OCI-LY3 (cell line): ENCODE measurements at regions not wholly inside any gene's neighbourhood (a gene's known extent, or its start where the extent isn't known, plus 50 kb on each side); places are given as distances from the start of the nearest gene placed in this dataset.
A peak's percentile ranks its signal among the peaks of the same experiment; 100 is the strongest.
"Not testable (repeated sequence)": the region's sequence is repeated elsewhere in the genome, so short reads cannot be mapped to it uniquely, and the experiment has no call there.

Experiments
- H2AFZ ChIP-seq: fragments of 200-600, 300-600 bp; shearing (Covaris generic); 2 replicates; pipeline ENCODE4 v1.6.0; 2014; ENCODE audit warnings: antibody characterized with exemption, low read depth, low read length
- H3K27ac ChIP-seq: fragments of 200-600, 300-600 bp; sonication (generic); 2 replicates; pipeline ENCODE4 v1.5.1; 2014; ENCODE audit warnings: mild to moderate bottlenecking, low read length, moderate library complexity, mixed read lengths
- H3K27me3 ChIP-seq: fragments of 200-600, 300-600 bp; sonication (generic); 2 replicates; pipeline ENCODE4 v1.6.1; 2014; ENCODE audit warnings: low read depth, low read length, mixed read lengths
- H3K36me3 ChIP-seq: fragments of 200-600, 300-600 bp; sonication (generic); replicated peaks from 2 replicates; pipeline ENCODE3; 2014; ENCODE audit warnings: low read depth, low read length, mixed read lengths
- H3K4me1 ChIP-seq: fragments of 300-600, 200-600 bp; sonication (generic); 2 replicates; pipeline ENCODE4 v1.6.1; 2014; ENCODE audit warnings: low read length, mixed read lengths
- H3K4me2 ChIP-seq: fragments of 200-600, 300-600 bp; sonication (generic); 2 replicates; pipeline ENCODE4 v1.6.1; 2014; ENCODE audit warnings: low read length, mixed read lengths
- H3K4me3 ChIP-seq: fragments of 300-600, 200-600 bp; sonication (generic); 2 replicates; pipeline ENCODE4 v1.5.1; 2014; ENCODE audit warnings: antibody characterized with exemption, mild to moderate bottlenecking, low read length, moderate library complexity
- H3K79me2 ChIP-seq: fragments of 300-600, 200-600 bp; shearing (Covaris generic); 2 replicates; pipeline ENCODE4 v1.6.1; 2014; ENCODE audit warnings: mild to moderate bottlenecking, low read length, mixed read lengths
- H3K9ac ChIP-seq: fragments of 300-600, 200-600 bp; shearing (Covaris generic); 2 replicates; pipeline ENCODE4 v1.6.0; 2014; ENCODE audit warnings: mild to moderate bottlenecking, low read length, moderate library complexity
- H3K9me3 ChIP-seq: fragments of 200-600, 300-600 bp; shearing (Covaris generic); 2 replicates; pipeline ENCODE4 v1.6.1; 2014; ENCODE audit warnings: low read length, mixed read lengths; ENCODE audit not compliant: insufficient read depth
- H4K20me1 ChIP-seq: fragments of 200-600, 300-600 bp; sonication (generic); 2 replicates; pipeline ENCODE4 v1.6.1; 2016; ENCODE audit warnings: low read length, mixed read lengths; ENCODE audit not compliant: insufficient read depth
- EZH2phosphoT487 ChIP-seq: fragments of 200-600 bp; shearing (Covaris generic); IDR thresholded peaks from 2 replicates; pipeline ENCODE4 v1.6.1; 2018; ENCODE audit warnings: antibody characterized with exemption, mixed run types, low read depth
- TF ChIP-seq, protein P1 (sequence below): fragments of 200-600, 300-600 bp; sonication (generic); IDR thresholded peaks from 2 replicates; pipeline ENCODE4 v1.5.1; 2014; ENCODE audit warnings: antibody characterized with exemption, low read length, low read depth

DNA sequence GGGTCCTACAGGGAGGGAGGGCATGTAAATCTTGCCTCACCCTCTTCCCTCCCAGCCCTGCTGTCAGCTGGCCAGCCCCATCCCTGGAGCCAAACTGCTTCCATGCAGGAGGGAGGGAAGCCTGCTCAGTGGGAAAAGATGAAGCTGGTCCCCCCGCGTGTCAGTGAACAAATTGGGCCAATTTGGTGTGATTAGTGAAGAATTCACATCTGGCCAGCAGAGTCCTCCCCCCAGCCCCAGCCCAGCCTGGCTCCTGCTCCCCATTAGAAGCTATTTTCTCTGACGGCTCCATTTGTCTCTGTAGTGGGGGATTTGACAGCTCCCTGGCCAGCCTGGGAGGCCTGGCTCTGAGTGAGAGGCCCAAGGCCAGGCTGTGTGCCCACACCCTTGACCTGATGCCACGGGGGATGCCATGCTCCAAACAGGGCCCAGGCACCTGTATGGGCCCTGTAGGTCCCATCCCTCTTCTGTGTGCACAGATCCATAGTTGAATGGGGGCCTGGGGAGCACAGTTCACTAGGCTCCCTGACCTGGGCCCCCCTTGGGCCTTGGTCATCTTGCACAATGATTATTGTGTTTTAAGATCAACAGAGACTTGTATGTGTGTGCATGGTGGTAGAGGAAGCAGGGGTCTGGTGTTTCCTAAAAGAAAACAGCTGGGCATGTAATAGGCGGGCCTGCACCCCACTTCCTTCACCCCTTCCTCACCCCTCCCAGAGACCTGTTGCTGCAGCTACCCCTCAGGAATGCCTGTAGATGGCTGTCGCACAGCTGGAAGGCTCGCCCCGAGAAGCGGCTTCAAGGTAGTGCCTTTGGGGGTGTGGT, 50.7 kb upstream of the TAC4 start:
- no peaks in the 10 kb centered on the region for H3K9me3 ChIP-seq
- TF ChIP-seq, protein P1, sequence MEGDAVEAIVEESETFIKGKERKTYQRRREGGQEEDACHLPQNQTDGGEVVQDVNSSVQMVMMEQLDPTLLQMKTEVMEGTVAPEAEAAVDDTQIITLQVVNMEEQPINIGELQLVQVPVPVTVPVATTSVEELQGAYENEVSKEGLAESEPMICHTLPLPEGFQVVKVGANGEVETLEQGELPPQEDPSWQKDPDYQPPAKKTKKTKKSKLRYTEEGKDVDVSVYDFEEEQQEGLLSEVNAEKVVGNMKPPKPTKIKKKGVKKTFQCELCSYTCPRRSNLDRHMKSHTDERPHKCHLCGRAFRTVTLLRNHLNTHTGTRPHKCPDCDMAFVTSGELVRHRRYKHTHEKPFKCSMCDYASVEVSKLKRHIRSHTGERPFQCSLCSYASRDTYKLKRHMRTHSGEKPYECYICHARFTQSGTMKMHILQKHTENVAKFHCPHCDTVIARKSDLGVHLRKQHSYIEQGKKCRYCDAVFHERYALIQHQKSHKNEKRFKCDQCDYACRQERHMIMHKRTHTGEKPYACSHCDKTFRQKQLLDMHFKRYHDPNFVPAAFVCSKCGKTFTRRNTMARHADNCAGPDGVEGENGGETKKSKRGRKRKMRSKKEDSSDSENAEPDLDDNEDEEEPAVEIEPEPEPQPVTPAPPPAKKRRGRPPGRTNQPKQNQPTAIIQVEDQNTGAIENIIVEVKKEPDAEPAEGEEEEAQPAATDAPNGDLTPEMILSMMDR: no peak
- no peak for TF ChIP-seq EZH2phosphoT487
- H3K9ac ChIP-seq: no peak overlapping the region
- no peaks in the 10 kb centered on the region for H4K20me1 ChIP-seq
- no peak overlapping the region for H3K4me3 ChIP-seq
- H3K4me1 ChIP-seq: no peaks in the 10 kb centered on the region
- peaks cover 24% of the 10 kb centered on the region for H3K27me3 ChIP-seq
- H3K79me2 ChIP-seq: no peaks in the 10 kb centered on the region
- no peaks in the 10 kb centered on the region for H3K36me3 ChIP-seq
- no peak overlapping the region for H3K27ac ChIP-seq
- no peak overlapping the region for H3K4me2 ChIP-seq
- H2AFZ ChIP-seq: no peak overlapping the region

DNA sequence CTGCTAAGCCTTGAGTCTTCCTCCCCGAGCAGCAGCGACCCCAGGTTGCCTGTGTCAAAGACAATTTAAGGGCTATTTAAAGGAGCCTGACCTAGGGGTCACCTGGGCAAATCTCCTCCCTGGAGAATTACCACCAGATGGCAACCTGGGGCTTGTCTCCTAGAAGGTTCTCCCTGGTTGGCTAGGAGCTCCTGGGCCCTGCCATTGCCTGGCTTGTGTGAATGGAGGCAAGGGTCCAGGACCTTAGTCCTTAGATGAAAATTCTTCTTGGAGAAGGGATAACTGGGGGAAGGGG, 51.3 kb upstream of the TAC4 start:
- no peak overlapping the region for H3K4me2 ChIP-seq
- no peaks in the 10 kb centered on the region for H3K4me1 ChIP-seq
- no peaks in the 10 kb centered on the region for H4K20me1 ChIP-seq
- H3K27me3 ChIP-seq: peaks cover 24% of the 10 kb centered on the region
- H3K27ac ChIP-seq: no peak overlapping the region
- no peak overlapping the region for H2AFZ ChIP-seq
- H3K4me3 ChIP-seq: no peak overlapping the region
- no peaks in the 10 kb centered on the region for H3K36me3 ChIP-seq
- H3K9me3 ChIP-seq: no peaks in the 10 kb centered on the region
- TF ChIP-seq, protein P1: peak; percentile 26
- no peak for TF ChIP-seq EZH2phosphoT487
- H3K79me2 ChIP-seq: no peaks in the 10 kb centered on the region
- no peak overlapping the region for H3K9ac ChIP-seq

DNA sequence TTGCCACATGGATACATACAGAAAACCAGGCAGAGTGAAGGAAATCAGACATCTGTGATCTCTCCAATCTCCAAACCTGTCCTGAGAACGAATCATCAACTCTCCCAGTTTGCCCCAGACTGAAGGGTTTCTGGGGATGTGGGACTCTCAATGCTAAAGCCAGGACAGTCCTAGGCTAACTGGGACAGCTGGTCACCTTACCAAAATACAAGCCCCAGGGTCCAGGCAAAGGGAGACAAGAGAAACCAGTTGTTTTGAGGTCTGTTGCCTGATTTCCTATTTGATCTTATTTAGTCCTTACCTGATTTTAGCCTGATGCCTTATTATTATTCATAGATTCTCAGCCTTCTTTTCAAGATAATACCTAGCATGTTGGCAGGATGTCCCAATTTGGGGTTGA, 51.7 kb upstream of the TAC4 start:
- H3K9me3 ChIP-seq: no peaks in the 10 kb centered on the region
- no peaks in the 10 kb centered on the region for H3K36me3 ChIP-seq
- no peak overlapping the region for H2AFZ ChIP-seq
- no peak overlapping the region for H3K4me2 ChIP-seq
- H3K27me3 ChIP-seq: peaks cover 24% of the 10 kb centered on the region
- no peaks in the 10 kb centered on the region for H3K4me1 ChIP-seq
- TF ChIP-seq, protein P1: no peak
- no peak for TF ChIP-seq EZH2phosphoT487
- H3K9ac ChIP-seq: no peak overlapping the region
- no peak overlapping the region for H3K27ac ChIP-seq
- no peak overlapping the region for H3K4me3 ChIP-seq
- H3K79me2 ChIP-seq: no peaks in the 10 kb centered on the region
- H4K20me1 ChIP-seq: no peaks in the 10 kb centered on the region

DNA sequence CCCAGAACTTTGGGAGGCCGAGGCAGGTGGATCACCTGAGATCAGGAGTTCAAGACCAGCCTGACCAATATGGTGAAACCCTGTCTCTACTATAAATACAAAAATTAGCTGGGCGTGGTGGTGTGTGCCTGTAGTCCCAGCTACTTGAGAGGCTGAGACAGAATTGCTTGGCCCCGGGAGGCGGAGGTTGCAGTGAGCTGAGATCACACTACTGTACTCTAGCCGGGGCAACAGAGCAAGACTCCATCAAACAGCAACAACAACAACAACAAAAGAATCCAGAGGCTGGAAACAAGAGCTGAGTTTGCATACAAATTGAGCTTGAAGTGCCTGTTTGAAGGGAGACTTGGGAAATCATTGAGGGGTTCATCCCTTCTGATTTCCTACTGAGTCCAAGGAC, 52.9 kb upstream of the TAC4 start:
- H3K27ac ChIP-seq: not testable (repeated sequence)
- H3K27me3 ChIP-seq: peaks cover 31% of the 10 kb centered on the region

More for the DNA sequence above, 52.9 kb upstream of the TAC4 start:
- not testable (repeated sequence) for H4K20me1 ChIP-seq, H3K36me3 ChIP-seq, H3K9me3 ChIP-seq, H3K4me3 ChIP-seq, H2AFZ ChIP-seq, H3K9ac ChIP-seq, H3K79me2 ChIP-seq, H3K4me2 ChIP-seq, H3K4me1 ChIP-seq
